ENCODE measurements at regions not wholly inside any gene's neighbourhood (a gene's known extent, or its start where the extent isn't known, plus 50 kb on each side); places are given as distances from the start of the nearest gene placed in this dataset.

- H3K36me3 Mint-ChIP-seq: no peaks in the 10 kb centered on the region
- no peak overlapping the region for H3K4me3 Mint-ChIP-seq
- no peak overlapping the region for H3K27ac Mint-ChIP-seq
- H3K4me1 Mint-ChIP-seq (ENCODE audit: low read depth): no peaks in the 10 kb centered on the region
- H3K9me3 Mint-ChIP-seq (ENCODE audit: low read depth): no peaks in the 10 kb centered on the region
- H3K27me3 Mint-ChIP-seq: no peaks in the 10 kb centered on the region
Measured at GRCh38 chr2:120819720-120820210, 84.1 kb downstream of the GLI2 start.

- no peak overlapping the region for H3K27ac Mint-ChIP-seq
- no peaks in the 10 kb centered on the region for H3K4me1 Mint-ChIP-seq (ENCODE audit: low read depth)
- H3K4me3 Mint-ChIP-seq: no peak overlapping the region
- H3K9me3 Mint-ChIP-seq (ENCODE audit: low read depth): no peaks in the 10 kb centered on the region
- no peaks in the 10 kb centered on the region for H3K27me3 Mint-ChIP-seq
- no peaks in the 10 kb centered on the region for H3K36me3 Mint-ChIP-seq
Measured at GRCh38 chr2:120820263-120820952, 84.7 kb downstream of the GLI2 start.

DNA sequence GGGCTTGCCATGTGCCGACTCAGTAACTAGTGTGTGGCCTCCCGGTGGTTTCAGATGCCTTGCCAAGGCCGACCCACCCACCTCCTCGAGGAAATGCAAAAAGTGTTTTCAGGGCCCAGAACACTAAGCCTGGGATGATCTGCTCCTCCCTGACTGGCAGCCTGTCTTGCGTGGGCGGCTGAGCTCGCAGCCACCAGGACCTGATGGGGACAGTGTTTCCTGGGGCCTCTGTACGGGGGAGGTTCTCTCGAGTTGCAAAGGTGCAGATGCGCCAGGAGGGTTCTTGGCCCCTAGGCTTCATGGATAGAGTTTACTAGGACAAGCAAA, 85.2 kb downstream of the GLI2 start:
- no peak overlapping the region for H3K4me3 Mint-ChIP-seq
- no peak overlapping the region for H3K27ac Mint-ChIP-seq
- no peaks in the 10 kb centered on the region for H3K36me3 Mint-ChIP-seq
- H3K27me3 Mint-ChIP-seq: no peaks in the 10 kb centered on the region
- H3K9me3 Mint-ChIP-seq (ENCODE audit: low read depth): no peaks in the 10 kb centered on the region
- H3K4me1 Mint-ChIP-seq (ENCODE audit: low read depth): no peaks in the 10 kb centered on the region

GRCh38 chr2:120821446-120822160, 85.9 kb downstream of the GLI2 start:
- Mint-ChIP-seq H3K4me3 (no peak overlapping the region), H3K27me3 (no peaks in the 10 kb centered on the region), H3K9me3 (ENCODE audit: low read depth) (no peaks in the 10 kb centered on the region), H3K27ac (no peak overlapping the region), H3K4me1 (ENCODE audit: low read depth) (no peaks in the 10 kb centered on the region), H3K36me3 (no peaks in the 10 kb centered on the region)

- no peak overlapping the region for H3K4me3 Mint-ChIP-seq
- no peak overlapping the region for H3K27ac Mint-ChIP-seq
- no peaks in the 10 kb centered on the region for H3K27me3 Mint-ChIP-seq
- H3K4me1 Mint-ChIP-seq (ENCODE audit: low read depth): no peaks in the 10 kb centered on the region
- H3K36me3 Mint-ChIP-seq: no peaks in the 10 kb centered on the region
- H3K9me3 Mint-ChIP-seq (ENCODE audit: low read depth): no peaks in the 10 kb centered on the region
Measured at GRCh38 chr2:120822933-120823332, 87.3 kb downstream of the GLI2 start.

- H3K36me3 Mint-ChIP-seq: no peaks in the 10 kb centered on the region
- H3K4me1 Mint-ChIP-seq (ENCODE audit: low read depth): no peaks in the 10 kb centered on the region
- no peak overlapping the region for H3K27ac Mint-ChIP-seq
Measured at GRCh38 chr2:120823551-120823950, 87.9 kb downstream of the GLI2 start.

GRCh38 chr2:120824246-120824645, 88.6 kb downstream of the GLI2 start:
- Mint-ChIP-seq H3K27me3 (no peaks in the 10 kb centered on the region), H3K9me3 (ENCODE audit: low read depth) (no peaks in the 10 kb centered on the region), H3K4me3 (no peak overlapping the region), H3K36me3 (no peaks in the 10 kb centered on the region), H3K4me1 (ENCODE audit: low read depth) (no peaks in the 10 kb centered on the region), H3K27ac (no peak overlapping the region)

More at GRCh38 chr2:120823551-120823950, 87.9 kb downstream of the GLI2 start:
- H3K4me3 Mint-ChIP-seq: no peak overlapping the region
- H3K9me3 Mint-ChIP-seq (ENCODE audit: low read depth): no peaks in the 10 kb centered on the region
- H3K27me3 Mint-ChIP-seq: no peaks in the 10 kb centered on the region

- Mint-ChIP-seq H3K27ac (no peak overlapping the region), H3K36me3 (no peaks in the 10 kb centered on the region), H3K27me3 (no peaks in the 10 kb centered on the region), H3K9me3 (ENCODE audit: low read depth) (no peaks in the 10 kb centered on the region), H3K4me3 (no peak overlapping the region), H3K4me1 (ENCODE audit: low read depth) (no peaks in the 10 kb centered on the region)
Measured at GRCh38 chr2:120825370-120826259, 89.9 kb downstream of the GLI2 start.

DNA sequence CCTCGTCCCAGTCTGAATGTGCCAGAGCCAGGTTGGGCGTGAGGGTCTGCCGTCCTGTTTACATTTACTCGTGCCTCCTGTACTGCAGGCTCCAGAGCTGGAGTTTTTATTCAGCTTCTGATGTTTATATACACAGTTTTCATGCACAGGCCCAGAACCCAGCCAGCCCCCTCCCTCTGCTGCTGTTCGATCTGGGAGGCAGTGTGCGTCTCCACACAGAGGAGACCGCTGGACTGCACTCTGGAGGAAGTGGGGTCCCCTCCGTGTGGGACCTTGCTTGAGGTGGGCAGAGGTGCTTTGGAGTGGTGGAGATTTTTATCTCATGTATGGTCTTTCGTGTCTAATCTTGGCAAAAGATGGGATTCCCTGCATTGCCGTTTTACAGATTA, 90.6 kb downstream of the GLI2 start:
- H3K36me3 Mint-ChIP-seq: no peaks in the 10 kb centered on the region
- no peak overlapping the region for H3K27ac Mint-ChIP-seq
- no peak overlapping the region for H3K4me3 Mint-ChIP-seq
- H3K4me1 Mint-ChIP-seq (ENCODE audit: low read depth): no peaks in the 10 kb centered on the region
- no peaks in the 10 kb centered on the region for H3K27me3 Mint-ChIP-seq
- no peaks in the 10 kb centered on the region for H3K9me3 Mint-ChIP-seq (ENCODE audit: low read depth)

DNA sequence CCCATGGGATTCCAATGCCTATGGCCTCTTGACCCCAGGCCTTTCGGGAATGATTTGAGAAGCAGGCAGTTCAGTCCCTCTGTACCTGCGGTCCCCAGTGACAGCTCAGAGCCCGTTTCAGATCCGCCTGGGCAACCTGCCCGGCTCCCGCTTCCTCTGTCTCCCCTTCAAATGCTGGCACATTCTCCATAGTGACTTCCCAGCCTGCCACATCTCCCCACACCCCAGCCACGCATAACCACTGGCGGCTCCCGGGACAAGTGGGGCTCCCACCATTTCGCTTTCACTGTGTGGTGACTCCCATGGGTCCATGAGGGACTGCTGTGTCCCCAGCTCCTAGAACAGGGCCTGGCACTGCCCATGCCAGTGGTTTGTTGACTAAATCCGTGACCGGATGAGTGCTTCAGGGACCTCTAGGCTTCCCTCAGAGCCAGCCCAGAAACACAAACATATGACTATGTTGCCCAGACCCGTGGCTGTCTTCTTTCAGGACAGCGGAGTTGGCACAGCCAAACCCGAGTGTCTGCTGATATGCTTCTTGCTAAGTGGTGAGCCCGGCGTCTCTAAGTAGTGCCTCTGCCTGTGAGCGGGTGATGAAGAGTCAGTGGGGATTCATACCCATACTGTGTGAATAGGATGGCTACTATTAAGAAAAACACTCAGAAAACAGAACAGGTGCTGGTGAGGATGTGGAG, 91.2 kb downstream of the GLI2 start:
- H3K27me3 Mint-ChIP-seq: no peaks in the 10 kb centered on the region
- H3K9me3 Mint-ChIP-seq (ENCODE audit: low read depth): no peaks in the 10 kb centered on the region
- no peak overlapping the region for H3K27ac Mint-ChIP-seq
- H3K4me1 Mint-ChIP-seq (ENCODE audit: low read depth): no peaks in the 10 kb centered on the region
- no peak overlapping the region for H3K4me3 Mint-ChIP-seq
- H3K36me3 Mint-ChIP-seq: no peaks in the 10 kb centered on the region

- Mint-ChIP-seq H3K27ac (no peak overlapping the region), H3K36me3 (no peaks in the 10 kb centered on the region), H3K9me3 (ENCODE audit: low read depth) (no peaks in the 10 kb centered on the region), H3K4me3 (no peak overlapping the region), H3K4me1 (ENCODE audit: low read depth) (no peaks in the 10 kb centered on the region), H3K27me3 (no peaks in the 10 kb centered on the region)
Measured at GRCh38 chr2:120828066-120828465, 92.4 kb downstream of the GLI2 start.

DNA sequence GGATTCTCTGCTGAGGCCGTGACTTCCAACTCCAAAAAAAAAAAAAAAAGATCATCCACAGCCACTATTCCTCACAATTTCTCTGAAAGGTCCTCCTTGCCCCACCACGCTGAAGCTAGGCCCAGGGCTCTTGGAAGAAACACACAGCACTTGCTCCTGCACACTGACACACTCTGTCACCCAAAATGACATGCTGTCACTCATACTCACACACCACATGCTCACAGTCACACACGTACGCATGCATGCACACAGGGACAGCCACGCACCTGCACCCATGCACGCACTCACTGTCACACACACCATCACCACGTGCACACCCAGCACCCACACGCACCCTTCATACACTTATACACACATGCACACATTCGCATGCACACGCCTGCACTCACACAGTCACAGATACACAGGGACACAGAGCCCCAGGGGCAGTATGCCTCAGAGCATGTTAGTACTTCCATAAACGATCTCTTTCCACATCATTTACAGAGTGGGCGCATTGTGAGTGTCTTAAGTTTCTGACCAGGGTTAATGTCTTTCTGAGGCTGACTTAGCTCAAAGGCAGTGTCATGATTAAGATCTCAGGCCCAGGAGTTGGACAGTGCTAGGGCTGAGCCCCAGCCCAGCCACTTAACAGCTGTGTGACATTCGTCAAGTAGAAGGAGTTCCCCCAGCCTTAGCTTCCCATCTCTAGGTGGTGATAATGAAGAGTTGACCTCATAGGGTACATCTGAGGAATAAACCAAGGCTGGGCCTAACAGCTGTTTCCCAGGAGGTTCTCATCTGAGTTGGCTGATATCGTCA, 93.4 kb downstream of the GLI2 start:
- no peaks in the 10 kb centered on the region for H3K27me3 Mint-ChIP-seq
- no peak overlapping the region for H3K27ac Mint-ChIP-seq
- H3K4me3 Mint-ChIP-seq: no peak overlapping the region
- no peaks in the 10 kb centered on the region for H3K9me3 Mint-ChIP-seq (ENCODE audit: low read depth)
- no peaks in the 10 kb centered on the region for H3K36me3 Mint-ChIP-seq
- H3K4me1 Mint-ChIP-seq (ENCODE audit: low read depth): no peaks in the 10 kb centered on the region

GRCh38 chr2:120829633-120830025, 94.0 kb downstream of the GLI2 start:
- Mint-ChIP-seq H3K27me3 (no peaks in the 10 kb centered on the region), H3K36me3 (no peaks in the 10 kb centered on the region), H3K4me3 (no peak overlapping the region), H3K9me3 (ENCODE audit: low read depth) (no peaks in the 10 kb centered on the region), H3K27ac (no peak overlapping the region), H3K4me1 (ENCODE audit: low read depth) (no peaks in the 10 kb centered on the region)

Measured in activated naive CD8-positive, alpha-beta T cell (primary cell).